Left lung (tissue), 4 donors: ENCODE measurements at regions not wholly inside any gene's neighbourhood (a gene's known extent, or its start where the extent isn't known, plus 50 kb on each side); places are given as distances from the start of the nearest gene placed in this dataset.

Experiments used
- ATAC-seq: fragments of 200-7000 bp; cut with Tn5 transposase; one replicate; pipeline ENCODE4 v1.9.1; 2020; ENCODE audit warnings: moderate library complexity
- DNase-seq, 4 donors: peaks; one replicate each; pipeline ENCODE4 v3.0.0-alpha.2; 2013 to 2020
- H3K27ac ChIP-seq, 2 donors: fragments of 200-600 bp; sonication (generic) in 1 of 2; one replicate each; pipeline versions ENCODE4 v1.5.0 to v1.8.0; 2020 to 2021
- H3K27me3 ChIP-seq, 2 donors: fragments of 200-600 bp; sonication (generic) in 1 of 2; one replicate each; pipeline versions ENCODE4 v1.5.0 to v1.8.0; 2020 to 2021
- H3K36me3 ChIP-seq, 2 donors: fragments of 200-600 bp; sonication (generic) in 1 of 2; one replicate each; pipeline versions ENCODE4 v1.5.0 to v1.8.0; 2020 to 2021
- H3K4me1 ChIP-seq, 2 donors: fragments of 200-600 bp; one replicate each; pipeline ENCODE4 v1.8.0; 2021
- H3K4me3 ChIP-seq, 2 donors: fragments of 200-600 bp; sonication (generic) in 1 of 2; one replicate each; pipeline versions ENCODE4 v1.5.0 to v1.8.0; 2020 to 2021; ENCODE audit warnings: mild to moderate bottlenecking in 1 of 2
- H3K9me3 ChIP-seq, 2 donors: fragments of 200-600 bp; sonication (generic) in 1 of 2; one replicate each; pipeline versions ENCODE4 v1.5.0 to v1.8.0; 2020 to 2021
- intact Hi-C, 2 donors: fragments of 100-400 bp; cut with DNase I; formaldehyde crosslinking; loops; one replicate each; pipeline versions ENCODE4 v1.11.2 to v1.14.2; 2022
- TF ChIP-seq, protein P1 (sequence below), 2 donors: fragments of 200-600 bp; sonication (generic) in 1 of 2; IDR thresholded peaks; one replicate each; pipeline versions ENCODE4 v1.5.0 to v1.8.0; 2021; ENCODE audit warnings: antibody characterized with exemption in 2 of 2
- donor health status: DM: no; HTN: yes; CAD: no.
- donor health status: DM: no; HTN: no; CAD: no.

DNA sequence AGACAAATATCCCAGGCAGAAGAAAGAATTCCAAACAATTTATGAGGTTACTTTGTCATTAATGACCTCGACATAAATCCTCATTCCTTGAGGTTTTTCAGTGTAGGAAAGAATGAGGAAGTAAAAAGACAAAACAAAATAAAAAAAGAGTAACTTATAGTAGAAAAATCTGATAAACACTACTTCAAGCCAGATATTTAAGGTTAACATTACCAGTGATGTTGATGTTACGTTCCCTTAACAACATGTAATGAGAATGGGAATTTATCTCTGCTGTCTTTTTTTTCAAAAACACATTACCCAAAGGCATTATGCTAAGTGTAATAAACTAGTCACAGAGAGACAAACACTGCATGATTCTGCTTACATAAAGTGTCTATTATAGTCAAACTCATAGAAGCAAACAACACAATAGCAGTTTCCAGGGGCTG lies 935.1 kb downstream of the SLITRK1 start:
- H3K36me3 ChIP-seq = no peaks in the 10 kb centered on the region
- no peak overlapping the region for H3K27ac ChIP-seq
- no peak overlapping the region for H3K4me3 ChIP-seq
- TF ChIP-seq, protein P1, sequence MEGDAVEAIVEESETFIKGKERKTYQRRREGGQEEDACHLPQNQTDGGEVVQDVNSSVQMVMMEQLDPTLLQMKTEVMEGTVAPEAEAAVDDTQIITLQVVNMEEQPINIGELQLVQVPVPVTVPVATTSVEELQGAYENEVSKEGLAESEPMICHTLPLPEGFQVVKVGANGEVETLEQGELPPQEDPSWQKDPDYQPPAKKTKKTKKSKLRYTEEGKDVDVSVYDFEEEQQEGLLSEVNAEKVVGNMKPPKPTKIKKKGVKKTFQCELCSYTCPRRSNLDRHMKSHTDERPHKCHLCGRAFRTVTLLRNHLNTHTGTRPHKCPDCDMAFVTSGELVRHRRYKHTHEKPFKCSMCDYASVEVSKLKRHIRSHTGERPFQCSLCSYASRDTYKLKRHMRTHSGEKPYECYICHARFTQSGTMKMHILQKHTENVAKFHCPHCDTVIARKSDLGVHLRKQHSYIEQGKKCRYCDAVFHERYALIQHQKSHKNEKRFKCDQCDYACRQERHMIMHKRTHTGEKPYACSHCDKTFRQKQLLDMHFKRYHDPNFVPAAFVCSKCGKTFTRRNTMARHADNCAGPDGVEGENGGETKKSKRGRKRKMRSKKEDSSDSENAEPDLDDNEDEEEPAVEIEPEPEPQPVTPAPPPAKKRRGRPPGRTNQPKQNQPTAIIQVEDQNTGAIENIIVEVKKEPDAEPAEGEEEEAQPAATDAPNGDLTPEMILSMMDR (IDR thresholded peaks at IDR 0.05) = no peak
- DNase-seq (no peak), ATAC-seq (no peak)
- H3K9me3 ChIP-seq = peaks cover 0 to under 1% of the 10 kb centered on the region in 2 donors
- intact Hi-C loops = no loop called here
- no peaks in the 10 kb centered on the region for H3K4me1 ChIP-seq
- no peaks in the 10 kb centered on the region for H3K27me3 ChIP-seq

GRCh38 chr13:82938644-82939043 lies 943.6 kb downstream of the SLITRK1 start:
- no peak overlapping the region for H3K27ac ChIP-seq
- no peak overlapping the region for H3K4me3 ChIP-seq
- TF ChIP-seq, protein P1 (IDR thresholded peaks at IDR 0.05) = no peak
- ATAC-seq (no peak), DNase-seq (peak in 1 of 4 donors; percentile 60)
- intact Hi-C loops = no loop called here
- H3K9me3 ChIP-seq = peaks cover 0 to 3% of the 10 kb centered on the region in 2 donors
- no peaks in the 10 kb centered on the region for H3K4me1 ChIP-seq
- H3K36me3 ChIP-seq = no peaks in the 10 kb centered on the region
- no peaks in the 10 kb centered on the region for H3K27me3 ChIP-seq

- peaks cover 0 to 14% of the 10 kb centered on the region in 2 donors for H3K9me3 ChIP-seq
- H3K4me3 ChIP-seq = no peak overlapping the region
- no peaks in the 10 kb centered on the region for H3K27me3 ChIP-seq
- no peak overlapping the region for H3K27ac ChIP-seq
- no peaks in the 10 kb centered on the region for H3K4me1 ChIP-seq
- DNase-seq = peak in 2 of 4 donors; percentile 29 to 51
- H3K36me3 ChIP-seq = no peaks in the 10 kb centered on the region
- ATAC-seq = no peak
- intact Hi-C loops = no loop called here
- TF ChIP-seq, protein P1 (IDR thresholded peaks at IDR 0.05) = no peak
These were observed 948.3 kb downstream of the SLITRK1 start for GRCh38 chr13:82934000-82934399.

GRCh38 chr13:82925114-82925513 lies 957.2 kb downstream of the SLITRK1 start:
- Histone ChIP-seq H3K4me3 (no peak overlapping the region), H3K27me3 (no peaks in the 10 kb centered on the region), H3K4me1 (no peaks in the 10 kb centered on the region), H3K36me3 (no peaks in the 10 kb centered on the region), H3K27ac (no peak overlapping the region), H3K9me3 (peaks cover 0 to 9% of the 10 kb centered on the region in 2 donors)
- no peak for ATAC-seq
- intact Hi-C loops = no loop called here
- TF ChIP-seq, protein P1 (IDR thresholded peaks at IDR 0.05) = no peak
- no peak for DNase-seq

GRCh38 chr13:82917984-82918383 lies 964.3 kb downstream of the SLITRK1 start:
- Histone ChIP-seq H3K4me1 (no peaks in the 10 kb centered on the region), H3K4me3 (no peak overlapping the region), H3K9me3 (peaks cover 0 to 2% of the 10 kb centered on the region in 2 donors), H3K27me3 (no peaks in the 10 kb centered on the region), H3K36me3 (no peaks in the 10 kb centered on the region), H3K27ac (no peak overlapping the region)
- intact Hi-C loops = no loop called here
- DNase-seq (no peak), ATAC-seq (no peak)
- TF ChIP-seq, protein P1 (IDR thresholded peaks at IDR 0.05) = no peak
